GM19372 (cell line): ENCODE measurements at regions not wholly inside any gene's neighbourhood (a gene's known extent, or its start where the extent isn't known, plus 50 kb on each side); places are given as distances from the start of the nearest gene placed in this dataset.
"Not testable (repeated sequence)": the region's sequence is repeated elsewhere in the genome, so short reads cannot be mapped to it uniquely, and the experiment has no call there.

Experiments used
- ATAC-seq: cut with Tn5 transposase; IDR thresholded peaks from one replicate; pipeline ENCODE4 v1.9.1; 2021; ENCODE audit warnings: mild to moderate bottlenecking, low read depth, moderate library complexity; ENCODE audit not compliant: unreplicated experiment

DNA sequence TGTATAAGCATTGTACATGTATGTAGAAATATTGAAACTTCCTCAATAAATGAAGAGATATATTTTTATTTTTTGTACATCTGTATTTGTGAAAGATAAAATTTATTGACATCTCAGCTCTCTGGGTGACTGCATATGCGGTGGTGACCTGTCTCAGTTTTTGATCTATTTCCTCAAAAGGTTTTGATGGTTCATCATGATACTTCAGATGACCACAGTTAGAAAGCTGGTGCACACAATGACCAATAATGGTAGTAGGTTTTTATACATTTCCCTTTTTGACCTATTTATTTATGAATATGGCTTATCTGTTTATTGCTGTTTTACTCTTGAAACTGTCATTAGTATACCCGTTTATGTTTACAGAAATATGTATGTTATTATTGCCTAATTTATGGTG is 549.6 kb upstream of the CHD1 start:
- not testable (repeated sequence) for ATAC-seq

- ATAC-seq = not testable (repeated sequence)
Observed at GRCh38 chr5:99473328-99473727, 544.5 kb upstream of the CHD1 start.

- not testable (repeated sequence) for ATAC-seq
Observed at GRCh38 chr5:99471726-99472125, 542.9 kb upstream of the CHD1 start.

- ATAC-seq = not testable (repeated sequence)
Observed at GRCh38 chr5:99471178-99471577, 542.4 kb upstream of the CHD1 start.

GRCh38 chr5:99470636-99471035 is 541.8 kb upstream of the CHD1 start:
- ATAC-seq = not testable (repeated sequence)

DNA sequence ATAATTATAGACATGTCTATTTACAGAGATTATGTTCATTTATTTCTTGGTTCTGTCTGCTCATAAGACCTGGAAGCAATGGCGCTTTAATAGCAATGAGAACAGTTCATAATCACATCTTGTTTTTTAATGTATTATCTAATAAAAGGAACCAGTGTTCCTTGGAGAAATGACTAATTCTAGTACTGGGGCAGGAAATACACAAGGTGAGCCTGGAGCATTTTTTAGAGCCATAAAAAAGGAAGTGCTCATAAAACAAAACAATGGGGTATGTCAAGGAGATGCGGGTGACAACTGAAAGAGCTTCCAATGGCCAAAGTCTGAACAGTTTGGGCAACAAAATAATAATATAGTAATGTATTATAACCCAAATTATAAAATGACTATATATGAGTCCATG is 531.9 kb upstream of the CHD1 start:
- ATAC-seq = no peak

DNA sequence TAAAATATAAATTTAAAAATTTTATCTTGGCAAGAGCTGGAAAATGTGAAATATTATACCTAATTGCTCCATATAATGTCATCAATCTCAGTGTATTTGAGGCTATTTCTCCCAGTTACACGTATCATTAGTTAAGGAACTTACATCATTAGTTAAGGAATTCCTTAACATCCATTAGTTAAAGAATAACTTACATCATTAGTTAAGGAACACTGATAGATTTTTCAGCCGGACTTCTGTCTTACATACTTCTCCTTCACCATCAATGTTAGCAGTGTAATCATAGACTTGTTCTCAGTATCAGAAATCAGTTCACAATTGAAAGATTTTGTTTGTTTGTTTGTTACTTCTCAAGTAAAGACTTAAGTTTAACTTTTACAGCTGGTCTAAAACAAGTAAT is 524.4 kb upstream of the CHD1 start:
- no peak for ATAC-seq

DNA sequence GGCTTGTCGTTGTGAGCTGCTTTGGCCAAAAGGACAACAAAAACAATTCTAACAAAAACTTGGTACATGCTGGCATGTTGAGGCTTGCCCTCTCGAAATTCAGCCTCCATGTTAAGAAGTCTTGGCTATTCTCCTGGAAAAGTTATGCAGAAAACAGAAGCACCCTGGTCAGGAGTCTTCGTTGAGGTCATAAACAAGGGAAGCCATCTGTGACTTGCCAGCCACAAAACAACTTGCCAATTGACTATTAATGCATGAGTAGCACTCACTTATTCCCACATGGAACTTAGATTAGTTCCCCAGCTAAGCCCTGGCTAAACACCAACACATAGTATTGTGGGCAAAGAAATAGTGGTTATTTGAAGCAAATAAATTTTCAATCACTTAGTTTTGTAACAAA is 521.0 kb upstream of the CHD1 start:
- no peak for ATAC-seq

- ATAC-seq = no peak
Observed at GRCh38 chr5:99445805-99446204, 517.0 kb upstream of the CHD1 start.

DNA sequence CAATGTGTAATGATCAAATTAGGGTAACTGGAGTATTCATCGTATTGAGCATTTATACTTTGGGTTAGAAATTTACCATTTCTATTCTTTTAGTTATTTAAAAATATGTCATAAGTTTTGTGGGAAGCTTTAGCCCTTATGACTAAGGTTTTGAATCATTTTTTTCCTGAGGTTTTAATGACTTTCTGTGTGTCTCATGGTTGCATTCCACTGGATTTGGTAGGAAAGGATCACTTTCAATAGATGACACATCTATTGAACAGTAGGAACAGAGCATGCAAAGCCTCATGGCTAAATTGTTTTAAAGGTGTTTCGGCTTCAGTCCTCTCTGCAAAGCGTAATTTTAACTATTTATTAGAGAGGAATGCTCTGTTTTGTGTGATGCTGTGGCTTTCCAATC is 512.4 kb upstream of the CHD1 start:
- ATAC-seq = no peak

DNA sequence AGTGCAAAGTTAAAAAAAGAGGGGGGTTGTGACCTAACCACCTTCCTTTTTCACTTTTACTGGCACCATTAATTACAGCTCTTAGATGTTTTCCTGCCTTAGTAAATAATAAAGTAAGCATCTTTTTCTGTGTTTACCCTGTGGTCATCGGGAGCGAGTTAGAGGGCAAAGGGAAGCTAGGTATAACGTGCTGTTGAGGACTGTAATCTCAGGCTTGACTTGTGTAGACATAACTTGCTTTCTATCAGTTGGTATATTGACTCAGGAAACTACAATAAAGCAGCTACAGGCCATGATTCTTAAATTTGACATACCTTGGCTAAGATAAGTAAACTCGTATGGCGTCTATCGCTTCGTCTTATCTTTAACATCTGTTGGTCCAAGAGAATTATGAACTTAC is 509.8 kb upstream of the CHD1 start:
- ATAC-seq = no peak

- ATAC-seq = no peak
Observed at GRCh38 chr5:99437986-99438385, 509.2 kb upstream of the CHD1 start.

DNA sequence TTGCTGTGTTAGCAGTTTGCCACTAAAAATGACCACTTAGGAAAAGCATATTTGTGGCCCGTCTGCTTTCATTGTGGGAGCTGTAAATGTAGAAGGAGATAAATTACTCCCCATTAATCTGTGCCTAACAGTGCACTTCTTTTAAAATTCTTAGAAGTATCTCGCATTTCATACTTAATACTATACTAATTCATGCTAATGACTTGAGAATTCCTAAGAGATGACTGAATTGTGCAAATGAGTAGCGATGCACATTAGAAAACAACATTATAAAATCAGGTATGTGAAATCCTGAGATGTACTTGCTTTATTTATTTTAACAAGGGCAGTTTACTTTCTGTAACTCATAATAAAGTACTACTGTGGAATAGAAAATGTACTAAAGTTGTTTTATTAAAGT is 494.6 kb upstream of the CHD1 start:
- ATAC-seq = not testable (repeated sequence)

DNA sequence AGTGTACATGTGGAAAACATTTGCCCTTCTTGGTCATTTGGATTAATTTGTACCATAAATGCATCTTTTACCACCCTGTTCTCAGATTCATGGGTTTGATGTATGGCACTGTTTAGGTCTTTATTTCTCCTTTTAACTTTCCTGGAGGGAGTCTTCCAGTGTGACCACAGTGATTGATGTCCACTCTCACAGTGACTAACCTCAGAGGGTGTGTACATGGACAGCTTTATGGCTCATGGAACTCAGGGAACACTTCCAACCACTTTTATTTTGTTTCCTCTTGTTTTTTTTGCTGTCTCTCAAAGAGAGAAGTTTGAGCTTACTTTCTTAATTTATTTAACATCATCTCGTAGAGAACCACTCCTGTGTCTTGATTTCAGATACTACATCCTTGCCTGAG is 489.8 kb upstream of the CHD1 start:
- ATAC-seq = not testable (repeated sequence)

DNA sequence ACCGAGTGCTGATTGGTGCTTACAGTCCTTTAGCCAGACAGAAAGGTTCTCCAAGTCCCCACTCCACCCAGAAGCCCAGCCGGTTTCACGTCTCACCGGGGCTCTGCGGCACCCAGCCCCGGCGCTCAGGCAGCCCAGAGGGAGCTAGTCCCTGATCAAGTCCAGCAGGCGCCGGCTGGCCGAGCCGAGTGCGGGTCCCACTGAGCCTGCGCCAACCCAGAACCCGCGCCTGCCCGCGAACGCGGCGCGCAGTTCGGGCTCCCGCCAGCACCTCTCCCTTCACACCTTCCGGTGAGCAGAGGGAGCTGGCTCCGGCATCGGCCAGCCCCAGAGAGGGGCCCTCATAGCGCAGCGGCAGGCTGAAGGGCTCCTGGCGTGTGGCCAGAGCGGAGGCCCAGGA is 481.6 kb upstream of the CHD1 start:
- ATAC-seq = not testable (repeated sequence)

DNA sequence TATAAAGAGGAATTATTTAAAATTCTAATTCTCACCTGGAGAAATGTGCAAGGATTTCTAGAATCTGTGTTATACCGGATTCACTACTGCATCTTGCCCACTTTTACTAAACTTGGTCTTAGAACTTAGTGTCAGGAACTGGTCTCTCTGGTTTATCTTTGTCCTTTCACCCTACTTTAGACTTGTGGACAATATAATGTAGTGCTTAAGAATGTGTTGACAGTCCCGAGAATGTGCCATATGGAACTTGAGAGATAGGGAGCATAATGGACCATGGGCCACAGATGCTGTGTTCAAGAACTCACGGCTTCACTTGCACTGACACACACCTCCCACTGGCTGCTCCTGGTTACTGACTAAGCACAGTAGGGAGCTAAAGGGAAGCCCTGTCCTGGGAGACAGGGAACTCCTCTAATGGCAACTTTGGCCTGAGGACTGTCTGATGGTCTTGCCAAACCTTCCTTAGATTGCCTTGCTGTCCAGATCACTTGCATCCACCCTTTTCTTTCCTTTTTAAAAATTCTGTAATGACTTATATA is 476.0 kb upstream of the CHD1 start:
- not testable (repeated sequence) for ATAC-seq

- ATAC-seq = not testable (repeated sequence)
Observed at GRCh38 chr5:99400571-99400970, 471.8 kb upstream of the CHD1 start.

- no peak for ATAC-seq
Observed at GRCh38 chr5:99398976-99399375, 470.2 kb upstream of the CHD1 start.

DNA sequence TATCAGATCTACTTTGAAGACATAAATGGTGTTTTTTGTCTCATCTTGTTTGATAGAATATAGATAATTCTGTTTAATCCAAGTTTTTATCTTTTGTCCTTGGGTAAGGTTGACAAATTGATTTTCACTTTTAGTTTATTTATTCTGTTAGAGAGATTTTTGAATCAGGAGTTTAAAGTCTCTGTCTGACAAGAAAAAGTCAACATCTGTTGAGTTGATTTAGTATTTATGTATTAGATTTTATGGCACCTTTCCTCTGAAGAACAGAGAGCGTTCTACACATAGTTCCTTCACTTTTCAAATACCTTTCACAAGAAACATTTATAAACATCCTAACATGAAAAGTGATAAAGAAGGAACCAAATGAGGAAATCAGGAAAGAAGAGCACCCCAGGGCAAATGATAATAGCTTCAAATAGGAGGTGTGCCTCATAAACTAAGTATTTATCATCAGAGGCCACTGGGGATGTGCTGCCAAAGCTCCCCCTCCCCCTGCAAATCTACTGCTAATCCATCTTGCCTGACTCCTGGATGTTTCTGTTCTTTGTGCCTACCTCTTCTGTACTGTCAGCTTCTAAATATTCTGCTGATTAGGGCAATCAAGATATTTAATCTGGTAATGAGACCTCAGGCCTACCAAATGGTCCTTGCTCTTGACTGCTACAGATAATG is 457.7 kb upstream of the CHD1 start:
- ATAC-seq = no peak

GRCh38 chr5:99379187-99379586 is 450.4 kb upstream of the CHD1 start:
- ATAC-seq = no peak

DNA sequence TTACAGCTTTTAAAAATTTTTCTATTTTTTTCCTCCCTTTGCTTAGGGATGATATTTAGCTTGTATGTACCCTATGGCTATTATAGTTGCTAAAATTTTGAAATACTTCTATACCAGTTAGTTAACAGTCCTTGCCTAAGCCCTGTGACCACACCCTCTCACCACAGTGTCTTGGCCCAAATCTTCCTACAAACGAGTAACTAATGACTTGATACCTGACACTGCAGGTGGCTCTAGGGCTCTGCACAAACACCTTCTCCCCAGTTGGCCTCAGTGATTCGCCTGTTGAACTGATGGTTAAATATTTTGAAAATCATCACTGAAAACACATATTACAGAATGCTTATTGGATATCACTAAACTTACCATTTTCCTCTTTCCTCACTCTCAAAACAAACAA is 449.6 kb upstream of the CHD1 start:
- ATAC-seq = no peak

DNA sequence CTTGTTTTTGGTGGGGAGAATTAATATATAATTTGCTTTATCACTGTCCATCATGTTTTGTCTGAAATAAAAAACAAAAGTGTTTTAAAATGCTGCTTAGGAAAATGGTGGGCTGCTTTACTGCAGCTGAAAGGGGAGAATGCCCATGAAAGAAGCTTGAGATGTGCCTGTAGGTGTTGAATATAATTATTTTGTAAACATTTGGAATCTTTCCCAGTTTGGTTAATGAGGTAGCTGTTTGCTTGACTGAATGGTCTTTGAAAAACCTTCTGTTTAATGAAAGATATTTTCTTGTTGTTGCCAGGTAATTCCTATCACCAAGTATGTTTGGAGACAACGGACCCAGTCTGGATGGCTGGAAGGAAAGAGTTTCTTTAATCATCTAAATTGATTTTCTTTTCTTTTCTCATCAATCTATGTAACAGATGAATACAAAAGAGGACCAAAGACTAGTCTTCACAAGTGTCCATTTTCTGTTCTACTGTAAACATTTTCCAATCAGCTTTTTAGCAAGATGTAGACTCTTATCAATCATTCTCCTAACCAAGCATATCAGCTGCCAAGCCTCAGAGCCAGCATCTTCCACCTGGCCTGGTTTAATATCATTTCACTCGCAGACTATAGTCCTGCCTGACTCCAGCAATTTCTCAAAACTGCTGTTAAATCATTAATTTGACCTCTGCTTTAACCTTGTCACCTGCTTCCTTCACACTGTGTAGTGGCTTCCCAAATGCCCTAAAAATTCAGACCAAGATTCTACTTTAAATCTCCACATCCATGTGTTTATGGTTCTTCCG is 441.2 kb upstream of the CHD1 start:
- no peak for ATAC-seq
